Activated B cell treated with CpG ODN at 0.5 μM for 24 hours (primary cell): ENCODE measurements at regions not wholly inside any gene's neighbourhood (a gene's known extent, or its start where the extent isn't known, plus 50 kb on each side); places are given as distances from the start of the nearest gene placed in this dataset.

Experiments used
- ATAC-seq: fragments of 200-7000 bp; cut with Tn5 transposase; one replicate; pipeline ENCODE4 v1.10.0; 2021; ENCODE audit warnings: low read depth, mild to moderate bottlenecking, moderate library complexity
- CTCF ChIA-PET: fragments of 350-600 bp; sonication (Branson Sonifier 250); formaldehyde crosslinking; loops from one replicate; lab custom pipeline; 2021; ENCODE audit warnings: antibody characterized with exemption; lab: Charles Lee
- POLR2A ChIA-PET: fragments of 350-600 bp; sonication (Branson Sonifier 250); formaldehyde crosslinking; loops from one replicate; lab custom pipeline; 2021; ENCODE audit warnings: antibody characterized with exemption; lab: Charles Lee
- DNase-seq: peaks from one replicate; pipeline ENCODE4 v3.0.0; 2022
- H3K27ac Mint-ChIP-seq: one replicate; pipeline ENCODE4 v1.8.0; 2020; ENCODE audit warnings: mixed read lengths
- H3K27me3 Mint-ChIP-seq: one replicate; pipeline ENCODE4 v1.8.0; 2021; ENCODE audit warnings: mixed read lengths
- H3K36me3 Mint-ChIP-seq: one replicate; pipeline ENCODE4 v1.8.0; 2021; ENCODE audit warnings: low read depth, mixed read lengths
- H3K4me1 Mint-ChIP-seq: one replicate; pipeline ENCODE4 v1.8.0; 2021; ENCODE audit warnings: mixed read lengths
- H3K4me3 Mint-ChIP-seq: one replicate; pipeline ENCODE4 v1.8.0; 2020; ENCODE audit warnings: mild to moderate bottlenecking, mixed read lengths
- H3K9me3 Mint-ChIP-seq: one replicate; pipeline ENCODE4 v1.8.0; 2020; ENCODE audit warnings: mixed read lengths
- CTCF ChIP-seq: fragments of 200-600 bp; IDR thresholded peaks from one replicate; pipeline ENCODE4 v1.8.0; 2022; ENCODE audit warnings: antibody characterized with exemption, mild to moderate bottlenecking
- intact Hi-C: fragments of 100-400 bp; cut with micrococcal nuclease; formaldehyde crosslinking; loops from one replicate; pipeline ENCODE4 v1.15.1; 2024

GRCh38 chr18:60556326-60556725, 183.8 kb upstream of the MC4R start:
- intact Hi-C loops, result no loop called here
- DNase-seq, result no peak
- Mint-ChIP-seq H3K9me3 (no peaks in the 10 kb centered on the region), H3K27ac (no peak overlapping the region), H3K4me3 (no peak overlapping the region), H3K4me1 (no peaks in the 10 kb centered on the region), H3K27me3 (no peaks in the 10 kb centered on the region), H3K36me3 (no peaks in the 10 kb centered on the region)
- POLR2A ChIA-PET, result no interaction called here
- CTCF ChIA-PET, result interaction anchor here (1.2 kb wide), 1 partner anchor 1098 kb away, joined by 4 read pairs; no protein-coding TSS in a partner anchor
- no peak for ATAC-seq
- no peak for TF ChIP-seq CTCF

GRCh38 chr18:60560071-60560470, 187.5 kb upstream of the MC4R start:
- no peaks in the 10 kb centered on the region for H3K9me3 Mint-ChIP-seq
- CTCF ChIA-PET, result no interaction called here
- POLR2A ChIA-PET, result no interaction called here
- H3K36me3 Mint-ChIP-seq, result no peaks in the 10 kb centered on the region
- intact Hi-C loops, result no loop called here
- H3K27me3 Mint-ChIP-seq, result no peaks in the 10 kb centered on the region
- H3K27ac Mint-ChIP-seq, result no peak overlapping the region
- H3K4me1 Mint-ChIP-seq, result no peaks in the 10 kb centered on the region
- no peak for TF ChIP-seq CTCF
- DNase-seq, result no peak
- ATAC-seq, result no peak
- H3K4me3 Mint-ChIP-seq, result no peak overlapping the region

- Mint-ChIP-seq H3K27me3 (no peaks in the 10 kb centered on the region), H3K4me3 (no peak overlapping the region), H3K27ac (no peak overlapping the region), H3K4me1 (no peaks in the 10 kb centered on the region), H3K9me3 (no peaks in the 10 kb centered on the region), H3K36me3 (no peaks in the 10 kb centered on the region)
- intact Hi-C loops, result no loop called here
- TF ChIP-seq CTCF, result no peak
- ATAC-seq (no peak), DNase-seq (no peak)
- CTCF ChIA-PET, result no interaction called here
- POLR2A ChIA-PET, result no interaction called here
Measured at GRCh38 chr18:60563082-60563481, 190.5 kb upstream of the MC4R start.

- POLR2A ChIA-PET, result no interaction called here
- Mint-ChIP-seq H3K36me3 (no peaks in the 10 kb centered on the region), H3K27me3 (no peaks in the 10 kb centered on the region), H3K27ac (no peak overlapping the region), H3K9me3 (no peaks in the 10 kb centered on the region), H3K4me3 (no peak overlapping the region), H3K4me1 (no peaks in the 10 kb centered on the region)
- DNase-seq (no peak), ATAC-seq (no peak)
- TF ChIP-seq CTCF, result no peak
- intact Hi-C loops, result no loop called here
- CTCF ChIA-PET, result no interaction called here
Measured at GRCh38 chr18:60568220-60568619, 195.6 kb upstream of the MC4R start.

GRCh38 chr18:60570172-60570571, 197.6 kb upstream of the MC4R start:
- DNase-seq (no peak), ATAC-seq (no peak)
- Mint-ChIP-seq H3K36me3 (no peaks in the 10 kb centered on the region), H3K4me3 (no peak overlapping the region), H3K4me1 (no peaks in the 10 kb centered on the region), H3K27me3 (no peaks in the 10 kb centered on the region), H3K9me3 (no peaks in the 10 kb centered on the region), H3K27ac (no peak overlapping the region)
- POLR2A ChIA-PET, result no interaction called here
- intact Hi-C loops, result no loop called here
- CTCF ChIA-PET, result interaction anchor here (0.6 kb wide), 1 partner anchor 23 kb away, joined by 3 read pairs; no protein-coding TSS in a partner anchor
- TF ChIP-seq CTCF, result no peak
